ENCODE measurements at regions not wholly inside any gene's neighbourhood (a gene's known extent, or its start where the extent isn't known, plus 50 kb on each side); places are given as distances from the start of the nearest gene placed in this dataset.
A peak's percentile ranks its signal among the peaks of the same experiment; 100 is the strongest.

GRCh38 chr9:687994-688393 lies 153.5 kb upstream of the DMRT1 start:
- H3K9me3 ChIP-seq (ENCODE audit: insufficient read depth, low read depth, low read length), result no peaks in the 10 kb centered on the region
- peaks cover 35% of the 10 kb centered on the region for H3K4me1 ChIP-seq (ENCODE audit: insufficient read depth, low read length, poor library complexity, severe bottlenecking)
- no peaks in the 10 kb centered on the region for H3K9me2 ChIP-seq (replicated peaks; ENCODE audit: low read depth, low read length)
- H3K4me2 ChIP-seq (ENCODE audit: low read depth, low read length, poor library complexity, severe bottlenecking), result no peak overlapping the region
- H3K27me3 ChIP-seq (ENCODE audit: insufficient read depth, low read length, poor library complexity, severe bottlenecking), result no peaks in the 10 kb centered on the region
- no peak overlapping the region for H3K9ac ChIP-seq (ENCODE audit: low read depth, low read length, poor library complexity, severe bottlenecking)
- H4K20me1 ChIP-seq (ENCODE audit: insufficient read depth, low read length, poor library complexity, severe bottlenecking), result no peaks in the 10 kb centered on the region
- H3K79me2 ChIP-seq (ENCODE audit: insufficient read depth, low read length), result no peaks in the 10 kb centered on the region
- H3K36me3 ChIP-seq (ENCODE audit: insufficient read depth, low read length), result no peaks in the 10 kb centered on the region
- H2AFZ ChIP-seq (ENCODE audit: low read length), result no peak overlapping the region
- H3F3A ChIP-seq (ENCODE audit: low read depth), result no peaks in the 10 kb centered on the region
- no peak overlapping the region for H3K4me3 ChIP-seq (ENCODE audit: low read length, poor library complexity, severe bottlenecking)
- TF ChIP-seq CTCF (conservative IDR thresholded peaks at IDR 0.05; ENCODE audit: low read length), result no peak
- no peak for TF ChIP-seq EZH2phosphoT487 (IDR thresholded peaks at IDR 0.05; ENCODE audit: borderline replicate concordance)

GRCh38 chr9:690517-691111 lies 150.9 kb upstream of the DMRT1 start:
- H3K9ac ChIP-seq (ENCODE audit: low read depth, low read length, poor library complexity, severe bottlenecking), result no peak overlapping the region
- no peaks in the 10 kb centered on the region for H3K9me2 ChIP-seq (replicated peaks; ENCODE audit: low read depth, low read length)
- no peak overlapping the region for H3K4me2 ChIP-seq (ENCODE audit: low read depth, low read length, poor library complexity, severe bottlenecking)
- TF ChIP-seq CTCF (conservative IDR thresholded peaks at IDR 0.05; ENCODE audit: low read length) (no peak), EZH2phosphoT487 (IDR thresholded peaks at IDR 0.05; ENCODE audit: borderline replicate concordance) (no peak)
- no peaks in the 10 kb centered on the region for H3K9me3 ChIP-seq (ENCODE audit: insufficient read depth, low read depth, low read length)
- no peaks in the 10 kb centered on the region for H3K79me2 ChIP-seq (ENCODE audit: insufficient read depth, low read length)
- no peaks in the 10 kb centered on the region for H3K27me3 ChIP-seq (ENCODE audit: insufficient read depth, low read length, poor library complexity, severe bottlenecking)
- H3K4me3 ChIP-seq (ENCODE audit: low read length, poor library complexity, severe bottlenecking), result no peak overlapping the region
- H3K36me3 ChIP-seq (ENCODE audit: insufficient read depth, low read length), result no peaks in the 10 kb centered on the region
- peaks cover 49% of the 10 kb centered on the region for H3K4me1 ChIP-seq (ENCODE audit: insufficient read depth, low read length, poor library complexity, severe bottlenecking)
- no peaks in the 10 kb centered on the region for H3F3A ChIP-seq (ENCODE audit: low read depth)
- H4K20me1 ChIP-seq (ENCODE audit: insufficient read depth, low read length, poor library complexity, severe bottlenecking), result no peaks in the 10 kb centered on the region
- no peak overlapping the region for H2AFZ ChIP-seq (ENCODE audit: low read length)

- Histone ChIP-seq H3K9me2 (replicated peaks; ENCODE audit: low read depth, low read length) (no peaks in the 10 kb centered on the region), H2AFZ (ENCODE audit: low read length) (no peak overlapping the region; the same call in 1 of the 2 replicates), H3K4me3 (ENCODE audit: low read length, poor library complexity, severe bottlenecking) (no peak overlapping the region), H3K4me1 (ENCODE audit: insufficient read depth, low read length, poor library complexity, severe bottlenecking) (peaks cover 56% of the 10 kb centered on the region), H3F3A (ENCODE audit: low read depth) (no peaks in the 10 kb centered on the region), H3K79me2 (ENCODE audit: insufficient read depth, low read length) (no peaks in the 10 kb centered on the region), H3K9me3 (ENCODE audit: insufficient read depth, low read depth, low read length) (no peaks in the 10 kb centered on the region), H3K4me2 (ENCODE audit: low read depth, low read length, poor library complexity, severe bottlenecking) (peak overlapping the region; percentile 78), H4K20me1 (ENCODE audit: insufficient read depth, low read length, poor library complexity, severe bottlenecking) (no peaks in the 10 kb centered on the region), H3K27me3 (ENCODE audit: insufficient read depth, low read length, poor library complexity, severe bottlenecking) (no peaks in the 10 kb centered on the region), H3K36me3 (ENCODE audit: insufficient read depth, low read length) (no peaks in the 10 kb centered on the region), H3K9ac (ENCODE audit: low read depth, low read length, poor library complexity, severe bottlenecking) (peak overlapping the region; percentile 17)
- TF ChIP-seq EZH2phosphoT487 (IDR thresholded peaks at IDR 0.05; ENCODE audit: borderline replicate concordance) (no peak), CTCF (conservative IDR thresholded peaks at IDR 0.05; ENCODE audit: low read length) (no peak)
These were observed 149.6 kb upstream of the DMRT1 start for GRCh38 chr9:691825-692400.
